Endothelial cell of umbilical vein (primary cell): ENCODE measurements at regions not wholly inside any gene's neighbourhood (a gene's known extent, or its start where the extent isn't known, plus 50 kb on each side); places are given as distances from the start of the nearest gene placed in this dataset.

ENCODE experiments used
- BruUV-seq: library from RNA; stranded (reverse); fragments of 400-500 nt; replicated peaks from 2 replicates; lab custom pipeline; 2021; lab: Mats Ljungman, UMichigan
- CTCF ChIA-PET: fragments of 300-600, 350-600 bp; sonication (Branson Sonifier 250); formaldehyde crosslinking; loops from one replicate; lab custom pipeline; 2021; ENCODE audit warnings: antibody characterized with exemption, inconsistent platforms; lab: Charles Lee
- POLR2A ChIA-PET: fragments of 300-600, 350-600 bp; sonication (Branson Sonifier 250); formaldehyde crosslinking; loops from one replicate; lab custom pipeline; 2021; ENCODE audit warnings: antibody characterized with exemption, inconsistent platforms; lab: Charles Lee
- DNase-seq: peaks from one replicate; pipeline ENCODE4 v3.0.0-alpha.2; 2011; ENCODE audit warnings: low read depth, low spot score
- FAIRE-seq: peaks from 2 replicates; lab custom pipeline; 2011; peaks lifted over from hg19 to GRCh38; lab: Jason Lieb, UNC
- H2AFZ ChIP-seq: 2 replicates; pipeline ENCODE4 v1.6.0; 2012; ENCODE audit warnings: low read depth, low read length, control low read depth, inconsistent platforms
- H3K27ac ChIP-seq: 2 replicates; pipeline ENCODE4 v1.5.1; 2011; ENCODE audit warnings: low read depth, mild to moderate bottlenecking, control low read depth, low read length, moderate library complexity; ENCODE audit not compliant: insufficient read depth
- H3K27me3 ChIP-seq, 2 experiments: 2 replicates each; pipeline versions ENCODE4 v1.6.0 to v1.6.1; 2011; ENCODE audit warnings: low read length in 2 of 2, mixed read lengths in 1 of 2; ENCODE audit not compliant: control insufficient read depth in 2 of 2, insufficient read depth in 2 of 2
- H3K36me3 ChIP-seq, 2 experiments: 2 replicates in 1 of 2; 3 replicates in 1 of 2; pipeline ENCODE4 v1.5.1; 2011; ENCODE audit warnings: low read length in 2 of 2, mild to moderate bottlenecking in 1 of 2, moderate library complexity in 1 of 2; ENCODE audit not compliant: control insufficient read depth in 2 of 2, insufficient read depth in 2 of 2; ENCODE audit errors: extremely low read depth in 1 of 2
- H3K4me1 ChIP-seq: 3 replicates; pipeline ENCODE4 v1.5.1; 2011; ENCODE audit warnings: mild to moderate bottlenecking, low read length; ENCODE audit not compliant: control insufficient read depth, insufficient read depth; ENCODE audit errors: extremely low read depth
- H3K4me2 ChIP-seq: 2 replicates; pipeline ENCODE4 v1.6.1; 2011; ENCODE audit warnings: low read length, control low read depth, mixed read lengths; ENCODE audit not compliant: insufficient read depth
- H3K4me3 ChIP-seq, 3 experiments: fragments of 200-600 bp in 1 of 3; sonication (generic), shearing (Covaris generic) in 1 of 3; replicated peaks in 1 of 3; 2 replicates each; pipeline ENCODE4 v1.5.1; 2011 to 2016; ENCODE audit warnings: control low read depth in 3 of 3, low read length in 3 of 3, mild to moderate bottlenecking in 2 of 3, inconsistent platforms in 1 of 3, low read depth in 1 of 3, moderate library complexity in 1 of 3; ENCODE audit not compliant: insufficient read depth in 1 of 3
- H3K79me2 ChIP-seq: 2 replicates; pipeline ENCODE4 v1.6.0; 2012; ENCODE audit warnings: low read length, inconsistent platforms; ENCODE audit not compliant: control insufficient read depth, insufficient read depth
- H3K9ac ChIP-seq: replicated peaks from 2 replicates; pipeline ENCODE3; 2011; ENCODE audit warnings: low read length, control low read depth; ENCODE audit not compliant: insufficient read depth; ENCODE audit errors: extremely low read depth
- H3K9me1 ChIP-seq: replicated peaks from 3 replicates; pipeline ENCODE4 v1.6.0; 2011; ENCODE audit warnings: mild to moderate bottlenecking, low read length; ENCODE audit not compliant: control insufficient read depth, insufficient read depth; ENCODE audit errors: extremely low read depth
- H3K9me3 ChIP-seq: replicated peaks from 2 replicates; pipeline ENCODE4 v1.5.1; 2012; ENCODE audit warnings: low read length, inconsistent platforms; ENCODE audit not compliant: control insufficient read depth, insufficient read depth
- H4K20me1 ChIP-seq: replicated peaks from 2 replicates; pipeline ENCODE3; 2011; ENCODE audit warnings: mild to moderate bottlenecking, low read length; ENCODE audit not compliant: control insufficient read depth, insufficient read depth; ENCODE audit errors: extremely low read depth
- CTCF ChIP-seq, 2 donors: IDR thresholded peaks; 1 replicate in 1 of 2; 2 replicates in 1 of 2; pipeline ENCODE4 v1.5.1; 2011; ENCODE audit warnings: low read length in 2 of 2, mild to moderate bottlenecking in 2 of 2, moderate library complexity in 2 of 2, control low read depth in 1 of 2, inconsistent platforms in 1 of 2, low read depth in 1 of 2; ENCODE audit not compliant: insufficient read depth in 1 of 2; ENCODE audit errors: extremely low read depth in 1 of 2
- EZH2 ChIP-seq: IDR thresholded peaks from 2 replicates; pipeline ENCODE4 v1.6.1; 2012; ENCODE audit warnings: borderline replicate concordance, low read depth, mild to moderate bottlenecking, moderate library complexity, low read length, inconsistent platforms; ENCODE audit not compliant: severe bottlenecking
- FOS ChIP-seq: IDR thresholded peaks from 2 replicates; pipeline ENCODE4 v1.6.1; 2011; ENCODE audit warnings: mild to moderate bottlenecking, low read length, moderate library complexity, borderline replicate concordance; ENCODE audit not compliant: insufficient read depth
- GATA2 ChIP-seq: IDR thresholded peaks from 2 replicates; pipeline ENCODE4 v1.7.0; 2011; ENCODE audit warnings: low read depth, mild to moderate bottlenecking, moderate library complexity, mixed read lengths, low read length; ENCODE audit not compliant: insufficient read length, insufficient read depth
- JUN ChIP-seq: IDR thresholded peaks from 2 replicates; pipeline ENCODE4 v1.6.1; 2011; ENCODE audit warnings: borderline replicate concordance, low read depth; ENCODE audit not compliant: insufficient read length, insufficient read depth
- MAX ChIP-seq: IDR thresholded peaks from 2 replicates; pipeline ENCODE4 v1.6.1; 2011; ENCODE audit not compliant: insufficient read depth, insufficient read length
- MYC ChIP-seq: IDR thresholded peaks from one replicate; pipeline ENCODE4 v1.6.1; 2011; ENCODE audit warnings: mild to moderate bottlenecking, low read depth, low read length
- POLR2A ChIP-seq: IDR thresholded peaks from 2 replicates; pipeline ENCODE4 v1.6.1; 2012; ENCODE audit warnings: low read depth, mild to moderate bottlenecking, control low read depth, low read length
- POLR2AphosphoS5 ChIP-seq: IDR thresholded peaks from 2 replicates; pipeline ENCODE4 v1.6.1; 2012; ENCODE audit warnings: low read depth, mild to moderate bottlenecking, control low read depth, low read length, moderate library complexity; ENCODE audit not compliant: insufficient read depth
- dilution Hi-C: fragments of 300-500 bp; cut with MboI; formaldehyde crosslinking; loops from one replicate; pipeline ENCODE4 v1.15.0; 2019; ENCODE audit warnings: low sequenced_read_pairs; ENCODE audit not compliant: extremely low pct_ligation_motif_present
- intact Hi-C: fragments of 100-400 bp; cut with micrococcal nuclease; formaldehyde crosslinking; loops from one replicate; pipeline ENCODE4 v1.10.0; 2022

GRCh38 chr16:64364416-64364815, 757.4 kb downstream of the CDH11 start:
- BruUV-seq, result no TSS peak
- CTCF ChIA-PET, result no interaction called here
- Histone ChIP-seq H3K79me2 (no peaks in the 10 kb centered on the region), H3K9me3 (no peaks in the 10 kb centered on the region), H3K4me2 (no peak overlapping the region), H3K4me3 (no peak overlapping the region), H4K20me1 (no peaks in the 10 kb centered on the region), H3K4me1 (no peaks in the 10 kb centered on the region), H3K36me3 (no peaks in the 10 kb centered on the region), H2AFZ (no peak overlapping the region), H3K9ac (no peak overlapping the region), H3K27me3 (no peaks in the 10 kb centered on the region), H3K9me1 (no peaks in the 10 kb centered on the region), H3K27ac (no peak overlapping the region)
- no peak for DNase-seq
- intact Hi-C loops (no loop called here), dilution Hi-C loops (no loop called here)
- no peak for TF ChIP-seq FOS
- TF ChIP-seq GATA2, result no peak
- TF ChIP-seq JUN, result no peak
- TF ChIP-seq MYC, result no peak
- TF ChIP-seq MAX, result no peak
- TF ChIP-seq POLR2AphosphoS5, result no peak
- TF ChIP-seq POLR2A, result no peak
- TF ChIP-seq CTCF (IDR thresholded peaks at IDR 0.05; ENCODE audit: extremely low read depth in 1 of 2, insufficient read depth in 1 of 2, low read depth in 1 of 2, low read length in 2 of 2), result no peak
- TF ChIP-seq EZH2, result no peak
- FAIRE-seq, result peak; percentile 4
- POLR2A ChIA-PET, result no interaction called here
